Thyroid gland (tissue), 4 donors: ENCODE measurements at regions not wholly inside any gene's neighbourhood (a gene's known extent, or its start where the extent isn't known, plus 50 kb on each side); places are given as distances from the start of the nearest gene placed in this dataset.

Experiments
- DNase-seq, 2 donors: peaks; one replicate each; pipeline ENCODE4 v3.0.0-alpha.2; 2019
- H3K27ac ChIP-seq, 3 donors: fragments of 200-600 bp; sonication (generic); 1 replicate in 2 of 3; 2 replicates in 1 of 3; pipeline ENCODE4 v1.5.1; 2016 to 2019; ENCODE audit warnings: mild to moderate bottlenecking in 1 of 3, moderate library complexity in 1 of 3
- H3K27me3 ChIP-seq: fragments of 200-600 bp; sonication (generic); one replicate; pipeline ENCODE4 v1.5.1; 2019
- H3K36me3 ChIP-seq, 2 donors: fragments of 200-600 bp; sonication (generic); one replicate each; pipeline ENCODE4 v1.5.1; 2016 to 2019
- H3K4me1 ChIP-seq, 2 donors: fragments of 200-600 bp; sonication (generic); one replicate each; pipeline ENCODE4 v1.5.1; 2017 to 2019
- H3K4me3 ChIP-seq, 3 donors: fragments of 200-600 bp; sonication (generic); replicated peaks in 1 of 3; 1 replicate in 2 of 3; 2 replicates in 1 of 3; pipeline ENCODE4 v1.5.1; 2016; ENCODE audit warnings: mild to moderate bottlenecking in 1 of 3
- H3K9me3 ChIP-seq: fragments of 200-600 bp; sonication (generic); one replicate; pipeline ENCODE4 v1.5.1; 2017
- POLR2A ChIP-seq, 2 donors: fragments of 450-650 bp; IDR thresholded peaks; one replicate each; pipeline ENCODE4 v1.6.1; 2017; ENCODE audit warnings: antibody characterized with exemption in 2 of 2, mild to moderate bottlenecking in 2 of 2, moderate library complexity in 1 of 2
- WGBS, 2 donors: methylation state at CpG; one replicate each; pipeline ENCODE4 v1.1.5; 2017; 5-methylcytosine and 5-hydroxymethylcytosine counted together
- intact Hi-C: fragments of 100-400 bp; cut with DNase I; formaldehyde crosslinking; loops from one replicate; pipeline ENCODE4 v1.15.1; 2023
- TF ChIP-seq, protein P1 (sequence below), 6 experiments: fragments of 200-600 bp in 3 of 6; fragments of 450-650 bp in 3 of 6; sonication (generic) in 3 of 6; IDR thresholded peaks; one replicate each; pipeline ENCODE4 v1.5.1; 2016 to 2019; ENCODE audit warnings: antibody characterized with exemption in 6 of 6, mild to moderate bottlenecking in 2 of 6, inconsistent platforms in 1 of 6, moderate library complexity in 1 of 6

DNA sequence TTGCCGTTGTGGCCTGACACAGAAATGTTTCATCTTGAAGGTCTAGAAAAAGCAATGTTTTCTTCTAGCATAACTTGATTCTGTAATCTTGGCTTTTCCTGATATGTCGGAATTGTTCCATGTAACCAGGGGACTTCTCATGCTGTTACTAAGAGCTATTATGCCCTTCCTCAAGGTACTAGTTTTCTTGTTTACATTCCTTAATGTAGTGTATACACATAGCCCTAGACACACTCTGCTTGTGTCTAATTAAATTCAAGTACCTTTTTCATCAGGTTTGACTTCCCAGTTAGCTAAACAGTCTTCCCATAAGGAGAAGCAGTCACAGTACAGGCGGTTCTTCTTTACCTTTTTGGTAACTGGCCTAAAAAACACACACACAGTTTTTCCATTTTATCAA lies 89.4 kb upstream of the KCNK12 start:
- Histone ChIP-seq H3K27ac (no peak overlapping the region), H3K4me3 (no peak overlapping the region), H3K27me3 (no peaks in the 10 kb centered on the region), H3K9me3 (no peaks in the 10 kb centered on the region), H3K36me3 (no peaks in the 10 kb centered on the region), H3K4me1 (peaks cover 0 to 2% of the 10 kb centered on the region in 2 donors)
- intact Hi-C loops = no loop called here
- DNase-seq = no peak
- WGBS, 2 donors = 68 to 74% methylated on average over 3 of the region's 3 CpGs
- TF ChIP-seq, protein P1, sequence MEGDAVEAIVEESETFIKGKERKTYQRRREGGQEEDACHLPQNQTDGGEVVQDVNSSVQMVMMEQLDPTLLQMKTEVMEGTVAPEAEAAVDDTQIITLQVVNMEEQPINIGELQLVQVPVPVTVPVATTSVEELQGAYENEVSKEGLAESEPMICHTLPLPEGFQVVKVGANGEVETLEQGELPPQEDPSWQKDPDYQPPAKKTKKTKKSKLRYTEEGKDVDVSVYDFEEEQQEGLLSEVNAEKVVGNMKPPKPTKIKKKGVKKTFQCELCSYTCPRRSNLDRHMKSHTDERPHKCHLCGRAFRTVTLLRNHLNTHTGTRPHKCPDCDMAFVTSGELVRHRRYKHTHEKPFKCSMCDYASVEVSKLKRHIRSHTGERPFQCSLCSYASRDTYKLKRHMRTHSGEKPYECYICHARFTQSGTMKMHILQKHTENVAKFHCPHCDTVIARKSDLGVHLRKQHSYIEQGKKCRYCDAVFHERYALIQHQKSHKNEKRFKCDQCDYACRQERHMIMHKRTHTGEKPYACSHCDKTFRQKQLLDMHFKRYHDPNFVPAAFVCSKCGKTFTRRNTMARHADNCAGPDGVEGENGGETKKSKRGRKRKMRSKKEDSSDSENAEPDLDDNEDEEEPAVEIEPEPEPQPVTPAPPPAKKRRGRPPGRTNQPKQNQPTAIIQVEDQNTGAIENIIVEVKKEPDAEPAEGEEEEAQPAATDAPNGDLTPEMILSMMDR (IDR thresholded peaks at IDR 0.05) = no peak
- no peak for TF ChIP-seq POLR2A (IDR thresholded peaks at IDR 0.05)

DNA sequence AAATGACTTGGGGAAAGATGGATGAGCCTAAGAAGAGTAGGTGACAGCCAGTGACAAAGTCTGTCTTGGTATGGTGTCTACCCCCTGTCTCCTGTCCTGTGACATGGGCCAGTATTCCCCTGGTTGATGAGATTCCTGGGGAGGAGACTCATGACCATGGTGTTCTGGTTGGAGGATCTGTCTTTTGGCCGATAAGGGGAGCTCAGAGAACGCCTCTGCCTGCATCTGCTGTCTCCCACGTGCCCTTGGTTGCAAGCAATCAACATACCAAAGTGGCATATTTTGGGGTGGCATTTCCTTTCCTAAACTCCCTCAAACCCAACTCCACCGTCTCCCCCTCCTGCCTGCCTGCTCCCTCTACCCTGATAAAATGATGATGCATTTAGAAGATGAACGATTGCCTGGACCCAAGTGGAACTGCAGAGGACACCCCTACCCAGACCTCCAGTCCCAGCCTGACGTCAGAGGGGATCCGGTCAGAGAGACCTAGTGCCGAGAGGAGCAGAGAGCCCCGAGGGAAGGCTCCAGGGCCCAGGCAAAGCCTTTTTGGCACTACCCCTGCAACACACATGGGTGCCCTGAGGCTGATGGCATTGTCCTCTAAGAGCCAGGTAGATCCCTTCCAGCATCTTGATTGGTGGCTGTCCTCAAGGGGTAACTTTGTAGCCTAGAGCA lies 88.0 kb upstream of the KCNK12 start:
- 85 to 95% methylated on average over 7 to 8 of the region's 9 CpGs for WGBS, 2 donors
- TF ChIP-seq POLR2A (IDR thresholded peaks at IDR 0.05) = no peak
- TF ChIP-seq, protein P1 (IDR thresholded peaks at IDR 0.05) = no peak
- Histone ChIP-seq H3K27me3 (no peaks in the 10 kb centered on the region), H3K4me3 (no peak overlapping the region), H3K36me3 (no peaks in the 10 kb centered on the region), H3K4me1 (peaks cover 0 to 10% of the 10 kb centered on the region in 2 donors), H3K27ac (no peak overlapping the region), H3K9me3 (no peaks in the 10 kb centered on the region)
- no peak for DNase-seq
- intact Hi-C loops = no loop called here

DNA sequence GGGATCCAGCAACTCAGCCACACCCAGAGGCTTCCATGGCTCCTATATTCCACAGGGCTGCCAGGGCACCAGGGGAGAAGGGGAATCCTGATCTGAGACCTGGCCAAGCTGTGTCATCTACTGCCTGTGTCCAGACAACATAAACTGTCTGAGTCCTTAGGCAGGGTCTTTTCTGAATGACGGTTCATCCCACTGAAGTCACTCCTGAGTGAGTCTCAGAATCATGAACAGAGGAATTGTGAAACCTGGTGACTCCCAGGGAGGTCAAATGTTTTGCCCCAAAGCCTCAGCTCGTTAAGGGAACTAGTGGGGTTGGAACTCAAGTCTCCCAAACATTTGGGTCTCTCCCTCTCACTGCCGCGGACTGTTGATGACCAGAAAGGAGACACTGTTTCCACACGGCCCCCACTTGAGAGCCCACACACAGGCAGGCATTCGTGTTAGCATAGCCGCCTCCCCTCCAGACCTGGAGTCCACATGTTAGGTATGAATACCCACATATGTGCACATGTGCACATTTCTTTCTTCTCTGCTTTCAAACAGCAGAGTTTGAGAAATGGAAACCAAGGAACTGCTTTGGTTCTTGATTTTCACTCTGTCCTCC lies 87.2 kb upstream of the KCNK12 start:
- Histone ChIP-seq H3K9me3 (no peaks in the 10 kb centered on the region), H3K27me3 (no peaks in the 10 kb centered on the region), H3K36me3 (no peaks in the 10 kb centered on the region), H3K27ac (no peak overlapping the region), H3K4me3 (no peak overlapping the region), H3K4me1 (peaks cover 0 to 10% of the 10 kb centered on the region in 2 donors)
- DNase-seq = no peak
- TF ChIP-seq, protein P1 (IDR thresholded peaks at IDR 0.05) = no peak
- no peak for TF ChIP-seq POLR2A (IDR thresholded peaks at IDR 0.05)
- WGBS, 2 donors = 81 to 86% methylated on average over 7 of the region's 7 CpGs
- intact Hi-C loops = no loop called here

DNA sequence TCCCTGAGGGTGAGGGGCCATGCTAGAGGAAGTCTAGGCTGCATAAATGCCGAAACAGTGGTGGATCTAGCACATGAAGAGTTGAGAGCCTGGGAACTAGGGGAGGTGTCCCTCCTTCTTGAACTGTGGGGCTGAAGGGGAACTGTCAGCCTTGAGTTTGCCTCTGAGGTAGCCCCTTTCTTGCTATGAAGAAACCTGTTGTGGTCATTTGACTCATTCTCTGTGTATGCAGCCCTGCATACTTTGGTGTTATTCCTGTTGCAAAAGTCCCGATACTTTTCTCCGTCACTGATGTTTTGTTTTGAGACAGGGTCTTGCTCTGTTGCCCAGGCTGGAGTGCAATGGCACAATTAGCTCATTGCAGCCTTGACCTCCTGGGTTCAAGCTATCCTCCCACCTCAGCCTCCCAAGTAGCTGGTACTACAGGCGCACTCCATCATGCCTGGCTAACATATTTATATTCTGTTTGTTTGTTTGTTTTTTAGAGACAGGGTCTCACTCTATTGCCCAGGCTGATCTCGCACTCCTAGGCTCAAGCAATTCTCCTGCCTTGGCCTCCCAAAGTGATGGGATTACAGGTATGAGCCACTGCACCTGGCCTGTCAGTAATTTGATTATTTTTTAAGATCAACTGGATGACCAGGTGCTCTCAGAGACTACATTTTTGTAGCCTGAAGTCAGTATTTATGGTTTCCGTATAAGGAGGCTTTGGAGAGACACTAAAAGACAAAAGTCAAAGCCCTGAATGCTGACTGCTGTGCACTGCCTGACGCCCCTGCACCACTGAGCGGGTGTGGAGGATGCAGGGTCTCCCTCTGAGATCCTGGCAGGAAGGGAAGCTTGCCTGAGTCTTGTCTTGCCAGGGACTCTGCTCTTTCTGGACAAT lies 86.2 kb upstream of the KCNK12 start:
- Histone ChIP-seq H3K9me3 (no peaks in the 10 kb centered on the region), H3K4me3 (no peak overlapping the region), H3K27me3 (no peaks in the 10 kb centered on the region), H3K27ac (no peak overlapping the region), H3K4me1 (peaks cover 0 to 10% of the 10 kb centered on the region in 2 donors), H3K36me3 (no peaks in the 10 kb centered on the region)
- 93 to 95% methylated on average over 8 of the region's 8 CpGs for WGBS, 2 donors
- no peak for DNase-seq
- intact Hi-C loops = no loop called here
- TF ChIP-seq, protein P1 (IDR thresholded peaks at IDR 0.05) = no peak
- TF ChIP-seq POLR2A (IDR thresholded peaks at IDR 0.05) = no peak

DNA sequence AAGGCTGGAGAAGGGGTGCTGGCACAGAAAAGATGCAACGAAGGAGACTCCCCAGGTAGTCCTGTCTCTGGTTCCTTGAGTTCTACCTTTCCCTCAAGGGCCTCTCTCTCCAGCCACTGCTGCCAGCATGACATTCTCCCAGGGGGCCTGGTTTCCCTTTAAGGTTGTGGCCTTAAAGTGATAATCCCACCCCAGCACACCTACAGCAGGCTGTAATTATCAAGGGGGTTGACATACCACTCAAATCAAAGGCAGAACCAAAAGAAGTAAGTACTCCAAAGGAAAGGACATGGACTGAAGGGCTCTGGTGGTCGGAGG lies 84.7 kb upstream of the KCNK12 start:
- intact Hi-C loops = no loop called here
- WGBS, 2 donors = 58 to 60% methylated on average over 2 of the region's 2 CpGs
- no peaks in the 10 kb centered on the region for H3K9me3 ChIP-seq
- TF ChIP-seq POLR2A (IDR thresholded peaks at IDR 0.05) = no peak
- TF ChIP-seq, protein P1 (IDR thresholded peaks at IDR 0.05) = no peak
- peaks cover 0 to 10% of the 10 kb centered on the region in 2 donors for H3K4me1 ChIP-seq
- no peak overlapping the region for H3K27ac ChIP-seq
- no peaks in the 10 kb centered on the region for H3K27me3 ChIP-seq
- no peak for DNase-seq
- no peak overlapping the region for H3K4me3 ChIP-seq
- H3K36me3 ChIP-seq = no peaks in the 10 kb centered on the region
